ENCODE measurements at regions not wholly inside any gene's neighbourhood (a gene's known extent, or its start where the extent isn't known, plus 50 kb on each side); places are given as distances from the start of the nearest gene placed in this dataset.

DNA sequence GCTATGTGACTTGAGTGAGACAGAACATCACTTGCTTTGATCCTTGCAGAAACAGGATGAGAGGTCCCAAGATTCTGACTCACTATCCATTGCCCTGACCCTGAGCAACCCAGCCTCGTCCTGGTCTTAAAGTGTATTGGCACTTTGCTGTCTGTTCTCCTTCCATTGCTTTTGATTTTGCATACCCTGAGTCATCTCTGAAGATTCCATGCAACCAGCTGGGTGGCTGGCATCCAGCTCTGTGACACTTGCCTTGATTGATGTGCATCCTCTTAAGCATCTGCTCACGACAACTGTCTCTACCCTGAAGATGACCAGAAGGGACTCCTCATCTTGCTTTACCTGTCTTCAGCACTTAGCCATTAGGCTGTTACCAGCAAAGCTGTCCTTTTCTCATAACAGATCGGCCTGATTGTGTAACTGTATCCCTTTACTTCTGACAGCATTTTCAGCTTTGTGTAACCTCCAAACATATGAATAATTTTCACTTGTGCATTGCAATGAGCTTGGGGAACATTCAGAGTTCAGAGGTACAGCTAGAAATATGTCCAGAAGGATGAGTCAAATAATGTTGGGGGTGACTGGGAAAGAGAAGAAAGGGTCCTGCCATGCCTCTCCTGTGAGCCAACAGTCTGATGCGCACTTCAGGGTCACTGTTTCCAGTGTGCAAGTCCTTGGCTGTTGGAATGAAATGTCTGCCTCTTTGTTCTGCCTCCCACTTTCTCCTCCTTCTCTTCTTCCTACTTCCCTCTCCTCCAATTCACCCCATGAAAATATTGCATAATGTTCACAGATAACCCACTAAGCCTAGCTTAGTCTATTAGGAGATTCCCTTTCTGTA, 249.7 kb upstream of the OSR1 start:
- TF ChIP-seq, protein P1, sequence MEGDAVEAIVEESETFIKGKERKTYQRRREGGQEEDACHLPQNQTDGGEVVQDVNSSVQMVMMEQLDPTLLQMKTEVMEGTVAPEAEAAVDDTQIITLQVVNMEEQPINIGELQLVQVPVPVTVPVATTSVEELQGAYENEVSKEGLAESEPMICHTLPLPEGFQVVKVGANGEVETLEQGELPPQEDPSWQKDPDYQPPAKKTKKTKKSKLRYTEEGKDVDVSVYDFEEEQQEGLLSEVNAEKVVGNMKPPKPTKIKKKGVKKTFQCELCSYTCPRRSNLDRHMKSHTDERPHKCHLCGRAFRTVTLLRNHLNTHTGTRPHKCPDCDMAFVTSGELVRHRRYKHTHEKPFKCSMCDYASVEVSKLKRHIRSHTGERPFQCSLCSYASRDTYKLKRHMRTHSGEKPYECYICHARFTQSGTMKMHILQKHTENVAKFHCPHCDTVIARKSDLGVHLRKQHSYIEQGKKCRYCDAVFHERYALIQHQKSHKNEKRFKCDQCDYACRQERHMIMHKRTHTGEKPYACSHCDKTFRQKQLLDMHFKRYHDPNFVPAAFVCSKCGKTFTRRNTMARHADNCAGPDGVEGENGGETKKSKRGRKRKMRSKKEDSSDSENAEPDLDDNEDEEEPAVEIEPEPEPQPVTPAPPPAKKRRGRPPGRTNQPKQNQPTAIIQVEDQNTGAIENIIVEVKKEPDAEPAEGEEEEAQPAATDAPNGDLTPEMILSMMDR (IDR thresholded peaks at IDR 0.05): no peak
- TF ChIP-seq POLR2A (IDR thresholded peaks at IDR 0.05) (no peak), POLR2AphosphoS5 (IDR thresholded peaks at IDR 0.05) (no peak), EP300 (IDR thresholded peaks at IDR 0.05) (no peak)
